ENCODE measurements at regions not wholly inside any gene's neighbourhood (a gene's known extent, or its start where the extent isn't known, plus 50 kb on each side); places are given as distances from the start of the nearest gene placed in this dataset.

GRCh38 chr17:65307081-65307960, 170.2 kb downstream of the RGS9 start:
- Histone ChIP-seq H2AFZ (no peak overlapping the region), H3K36me3 (ENCODE audit: insufficient read depth) (no peaks in the 10 kb centered on the region), H3K9me2 (ENCODE audit: insufficient read depth) (no peaks in the 10 kb centered on the region), H3K27me3 (ENCODE audit: insufficient read depth) (no peaks in the 10 kb centered on the region), H3K27ac (ENCODE audit: low read depth) (no peak overlapping the region), H3K4me3 (no peak overlapping the region), H4K20me1 (replicated peaks; ENCODE audit: insufficient read depth) (no peaks in the 10 kb centered on the region), H3K79me2 (replicated peaks; ENCODE audit: insufficient read depth) (no peaks in the 10 kb centered on the region), H3K4me2 (no peak overlapping the region), H3K4me1 (ENCODE audit: insufficient read depth) (no peaks in the 10 kb centered on the region), H3F3A (replicated peaks; ENCODE audit: low read depth) (no peaks in the 10 kb centered on the region)
- Mint-ChIP-seq H3K9me3 (peaks cover 17% of the 10 kb centered on the region), H3K27ac (no peak overlapping the region), H3K4me3 (no peak overlapping the region), H3K27me3 (ENCODE audit: insufficient read depth, low read depth, poor library complexity) (peaks cover 3% of the 10 kb centered on the region), H3K36me3 (ENCODE audit: low read depth) (no peaks in the 10 kb centered on the region; the same call in 1 of the 3 replicates), H3K4me1 (peaks cover 1% of the 10 kb centered on the region; the same call in 1 of the 3 replicates)
- no peak for ATAC-seq
- no peak for DNase-seq (ENCODE audit: low spot score)
- no peak for TF ChIP-seq CREB1 (CRISPR knock-in tag; IDR thresholded peaks at IDR 0.05; ENCODE audit: low read depth)
- TF ChIP-seq ZNF462 (CRISPR knock-in tag; IDR thresholded peaks at IDR 0.05): no peak
- TF ChIP-seq EZH2 (IDR thresholded peaks at IDR 0.05; ENCODE audit: low read depth, unreplicated experiment): no peak
- no peak for TF ChIP-seq POLR2AphosphoS5 (IDR thresholded peaks at IDR 0.05; ENCODE audit: low read depth)

GRCh38 chr17:65305778-65306177, 168.6 kb downstream of the RGS9 start:
- no peaks in the 10 kb centered on the region for H3K27me3 ChIP-seq (ENCODE audit: insufficient read depth)
- no peaks in the 10 kb centered on the region for H3K9me2 ChIP-seq (ENCODE audit: insufficient read depth)
- no peak overlapping the region for H3K4me2 ChIP-seq
- DNase-seq (ENCODE audit: low spot score) (no peak), ATAC-seq (no peak)
- H3K36me3 ChIP-seq (ENCODE audit: insufficient read depth): no peaks in the 10 kb centered on the region
- H4K20me1 ChIP-seq (replicated peaks; ENCODE audit: insufficient read depth): no peaks in the 10 kb centered on the region
- no peak overlapping the region for H3K27ac Mint-ChIP-seq
- no peak overlapping the region for H3K27ac ChIP-seq (ENCODE audit: low read depth)
- H3K4me1 Mint-ChIP-seq: no peaks in the 10 kb centered on the region
- H3K27me3 Mint-ChIP-seq (ENCODE audit: insufficient read depth, low read depth, poor library complexity): peaks cover 3% of the 10 kb centered on the region
- no peaks in the 10 kb centered on the region for H3F3A ChIP-seq (replicated peaks; ENCODE audit: low read depth)
- H3K4me3 Mint-ChIP-seq: no peak overlapping the region
- peaks cover 17% of the 10 kb centered on the region for H3K9me3 Mint-ChIP-seq
- no peaks in the 10 kb centered on the region for H3K79me2 ChIP-seq (replicated peaks; ENCODE audit: insufficient read depth)
- H3K36me3 Mint-ChIP-seq (ENCODE audit: low read depth): no peaks in the 10 kb centered on the region; the same call in 1 of the 3 replicates
- no peak overlapping the region for H2AFZ ChIP-seq
- H3K4me3 ChIP-seq: no peak overlapping the region
- H3K4me1 ChIP-seq (ENCODE audit: insufficient read depth): no peaks in the 10 kb centered on the region
- TF ChIP-seq EZH2 (IDR thresholded peaks at IDR 0.05; ENCODE audit: low read depth, unreplicated experiment) (no peak), CREB1 (CRISPR knock-in tag; IDR thresholded peaks at IDR 0.05; ENCODE audit: low read depth) (no peak), REST (IDR thresholded peaks at IDR 0.05; ENCODE audit: unreplicated experiment) (no peak), POLR2AphosphoS5 (IDR thresholded peaks at IDR 0.05; ENCODE audit: low read depth) (no peak)
